ENCODE measurements at regions not wholly inside any gene's neighbourhood (a gene's known extent, or its start where the extent isn't known, plus 50 kb on each side); places are given as distances from the start of the nearest gene placed in this dataset.

GRCh38 chr3:155024006-155024638, 56.0 kb upstream of the MME start:
- no peak for TF ChIP-seq CTCF (IDR thresholded peaks at IDR 0.05)
- no peak for TF ChIP-seq POLR2A (IDR thresholded peaks at IDR 0.05)

All from lower leg skin (tissue), 3 donors.